Astrocyte (in vitro differentiated cells and primary cell): ENCODE measurements at regions not wholly inside any gene's neighbourhood (a gene's known extent, or its start where the extent isn't known, plus 50 kb on each side); places are given as distances from the start of the nearest gene placed in this dataset.

Experiments
- CTCF ChIP-seq: IDR thresholded peaks from 2 replicates; pipeline ENCODE4 v1.5.1; 2011; ENCODE audit warnings: low read depth, mild to moderate bottlenecking, inconsistent platforms, low read length, moderate library complexity; ENCODE audit not compliant: insufficient read depth
- EZH2 ChIP-seq: IDR thresholded peaks from 2 replicates; pipeline ENCODE4 v1.6.1; 2012; ENCODE audit warnings: mild to moderate bottlenecking, low read length, inconsistent platforms; ENCODE audit not compliant: insufficient read depth

GRCh38 chr2:225867071-225867470 is 467.6 kb downstream of the NYAP2 start:
- no peak for TF ChIP-seq CTCF
- no peak for TF ChIP-seq EZH2
